HCT116 (cell line): ENCODE measurements at regions not wholly inside any gene's neighbourhood (a gene's known extent, or its start where the extent isn't known, plus 50 kb on each side); places are given as distances from the start of the nearest gene placed in this dataset.

ENCODE experiments used
- ATAC-seq: fragments of 200-7000 bp; cut with Tn5 transposase; 2 replicates; pipeline ENCODE4 v1.9.1; 2020; ENCODE audit warnings: mild to moderate bottlenecking, moderate library complexity
- BruUV-seq: library from RNA; stranded (reverse); fragments of 400-500 nt; replicated peaks from 2 replicates; lab custom pipeline; 2021; lab: Mats Ljungman, UMichigan
- CTCF ChIA-PET: fragments of 300-600 bp; sonication (Branson Sonifier 250); formaldehyde crosslinking; loops from one replicate; lab custom pipeline; 2021; ENCODE audit warnings: antibody characterized with exemption; lab: Charles Lee
- POLR2A ChIA-PET: fragments of 300-600, 350-600 bp; sonication (Branson Sonifier 250); formaldehyde crosslinking; loops from one replicate; lab custom pipeline; 2021; ENCODE audit warnings: antibody characterized with exemption; lab: Charles Lee
- RAD21 ChIA-PET, 2 experiments: fragments of 300-600 bp; sonication (Branson Sonifier 250); formaldehyde crosslinking; loops; one replicate each; lab custom pipeline; 2023; ENCODE audit warnings: low total read pairs in 2 of 2; ENCODE audit not compliant: uncharacterized antibody in 2 of 2, unreplicated experiment in 2 of 2, low non-redundant PET in 1 of 2; lab: Charles Lee
- DNase-seq: peaks from one replicate; pipeline ENCODE4 v3.0.0-alpha.2; 2010; ENCODE audit warnings: low read depth, low spot score
- H2AFZ ChIP-seq: fragments of 200-600 bp; shearing (Covaris generic), sonication (generic); 2 replicates; pipeline ENCODE4 v1.6.1; 2017; ENCODE audit warnings: low read depth, mixed run types, mixed read lengths, antibody characterized with exemption, low read length; ENCODE audit not compliant: poor library complexity, severe bottlenecking
- H3K27ac ChIP-seq: 2 replicates; pipeline ENCODE4 v1.5.1; 2012; ENCODE audit warnings: low read depth, low read length
- H3K27me3 ChIP-seq: fragments of 200-600 bp; sonication (generic); 2 replicates; pipeline ENCODE4 v1.6.1; 2016; ENCODE audit warnings: mixed run types, low read length, mixed read lengths; ENCODE audit not compliant: insufficient read depth
- H3K36me3 ChIP-seq, 2 experiments: fragments of 200-500 bp in 1 of 2; fragments of 200-600 bp in 1 of 2; sonication (Bioruptor generic) in 1 of 2; sonication (generic) in 1 of 2; 2 replicates each; pipeline versions ENCODE4 v1.5.1 to v1.6.1; 2014 to 2016; ENCODE audit warnings: low read length in 2 of 2, inconsistent platforms in 1 of 2, mixed read lengths in 1 of 2, mixed run types in 1 of 2; ENCODE audit not compliant: insufficient read depth in 2 of 2, control insufficient read depth in 1 of 2
- H3K4me1 ChIP-seq, 2 experiments: fragments of 200-600 bp in 1 of 2; sonication (generic) in 1 of 2; 2 replicates each; pipeline versions ENCODE4 v1.5.1 to v1.6.1; 2012 to 2017; ENCODE audit warnings: low read length in 2 of 2, inconsistent platforms in 1 of 2, mild to moderate bottlenecking in 1 of 2, mixed read lengths in 1 of 2, mixed run types in 1 of 2, moderate library complexity in 1 of 2; ENCODE audit not compliant: insufficient read depth in 2 of 2, control insufficient read depth in 1 of 2
- H3K4me2 ChIP-seq: fragments of 200-600 bp; sonication (generic); 2 replicates; pipeline ENCODE4 v1.6.1; 2017; ENCODE audit warnings: mixed run types, low read length, mixed read lengths
- H3K4me3 ChIP-seq, 2 experiments: fragments of 200-600 bp in 1 of 2; sonication (generic) in 1 of 2; replicated peaks in 1 of 2; 2 replicates each; pipeline ENCODE4 v1.5.1; 2011 to 2016; ENCODE audit warnings: low read length in 2 of 2, control low read depth in 1 of 2, low read depth in 1 of 2, mild to moderate bottlenecking in 1 of 2, mixed read lengths in 1 of 2, mixed run types in 1 of 2
- H3K79me2 ChIP-seq: fragments of 200-600 bp; sonication (generic); 2 replicates; pipeline ENCODE4 v1.6.1; 2017; ENCODE audit warnings: mild to moderate bottlenecking, mixed run types, low read length, moderate library complexity, mixed read lengths; ENCODE audit not compliant: insufficient read depth
- H3K9ac ChIP-seq: fragments of 200-600 bp; sonication (generic); 2 replicates; pipeline ENCODE4 v1.6.1; 2016; ENCODE audit warnings: low read length, mixed read lengths
- H3K9me2 ChIP-seq: fragments of 200-600 bp; sonication (generic), shearing (Covaris generic); 2 replicates; pipeline ENCODE4 v1.6.1; 2017; ENCODE audit warnings: mixed run types, mild to moderate bottlenecking, moderate library complexity; ENCODE audit not compliant: insufficient read depth
- H3K9me3 ChIP-seq, 2 experiments: fragments of 200-500 bp in 1 of 2; fragments of 200-600 bp in 1 of 2; sonication (Bioruptor generic) in 1 of 2; sonication (generic) in 1 of 2; 2 replicates each; pipeline ENCODE4 v1.6.1; 2014 to 2017; ENCODE audit warnings: low read length in 2 of 2, mixed read lengths in 2 of 2, inconsistent platforms in 1 of 2, low read depth in 1 of 2, mild to moderate bottlenecking in 1 of 2, mixed run types in 1 of 2, moderate library complexity in 1 of 2; ENCODE audit not compliant: control insufficient read depth in 1 of 2, insufficient read depth in 1 of 2
- H4K20me1 ChIP-seq: fragments of 200-600 bp; sonication (generic), shearing (Covaris generic); 2 replicates; pipeline ENCODE4 v1.6.1; 2017; ENCODE audit warnings: mixed run types, mild to moderate bottlenecking, moderate library complexity; ENCODE audit not compliant: insufficient read depth
- EGR1 ChIP-seq: IDR thresholded peaks from 2 replicates; pipeline ENCODE4 v1.6.1; 2012; ENCODE audit warnings: low read depth
- ELF1 ChIP-seq: IDR thresholded peaks from 2 replicates; pipeline ENCODE4 v1.6.1; 2012; ENCODE audit warnings: low read depth, borderline replicate concordance
- POLR2A ChIP-seq: IDR thresholded peaks from 2 replicates; pipeline ENCODE4 v1.7.0; 2011; ENCODE audit warnings: borderline replicate concordance; ENCODE audit not compliant: insufficient read depth, insufficient read length; ENCODE audit errors: extremely low read depth
- SRF ChIP-seq: IDR thresholded peaks from 2 replicates; pipeline ENCODE4 v1.6.1; 2012; ENCODE audit warnings: low read depth
- ZNF274 ChIP-seq: fragments of 200-500 bp; sonication (Bioruptor generic); IDR thresholded peaks from 2 replicates; pipeline ENCODE4 v1.6.1; 2014; ENCODE audit warnings: mild to moderate bottlenecking, low read depth, low read length, inconsistent platforms
- intact Hi-C: fragments of 100-400 bp; cut with micrococcal nuclease; formaldehyde crosslinking; loops from 2 replicates; pipeline ENCODE4 v1.10.0; 2022
- TF ChIP-seq, protein P1 (sequence below): IDR thresholded peaks from 2 replicates; pipeline ENCODE4 v1.6.1; 2011; ENCODE audit warnings: mild to moderate bottlenecking, low read length, moderate library complexity; ENCODE audit not compliant: insufficient replicate concordance; ENCODE audit errors: extremely low read depth
- TF ChIP-seq, protein P2 (sequence below), 3 experiments: fragments of 200-600 bp in 1 of 3; sonication (generic) in 1 of 3; IDR thresholded peaks in 2 of 3; conservative IDR thresholded peaks in 1 of 3; 2 replicates each; pipeline ENCODE4 v1.5.1; 2012 to 2017; ENCODE audit warnings: low read depth in 2 of 3, low read length in 2 of 3, antibody characterized with exemption in 1 of 3, borderline replicate concordance in 1 of 3, control low read depth in 1 of 3, mild to moderate bottlenecking in 1 of 3, mixed read lengths in 1 of 3, mixed run types in 1 of 3, moderate library complexity in 1 of 3; ENCODE audit not compliant: insufficient read depth in 1 of 3
- TF ChIP-seq, protein P3 (sequence below): IDR thresholded peaks from 2 replicates; pipeline ENCODE4 v1.6.1; 2012; ENCODE audit warnings: low read depth

DNA sequence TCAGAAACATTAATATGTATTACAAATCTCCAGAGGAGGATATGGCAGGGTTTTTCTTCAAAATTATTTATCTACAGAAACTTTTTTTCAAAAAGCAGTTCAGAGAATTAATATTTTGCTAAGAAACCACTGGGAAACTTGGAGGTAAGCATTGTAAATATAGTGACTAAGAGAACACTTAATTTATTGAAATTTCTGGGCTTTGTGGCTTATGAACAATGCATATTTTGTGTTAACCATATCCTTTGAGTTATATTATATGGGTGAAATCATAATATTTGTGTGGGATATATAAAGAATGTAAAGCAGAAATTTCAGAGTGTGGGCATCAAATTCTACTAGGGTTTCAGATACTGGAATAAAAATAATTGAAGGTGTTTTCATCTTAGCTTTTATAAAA is 1059.2 kb downstream of the ZPLD1 start:
- no peak for ATAC-seq
- no peak overlapping the region for H2AFZ ChIP-seq
- no peaks in the 10 kb centered on the region for H3K9me2 ChIP-seq
- no peak overlapping the region for H3K9ac ChIP-seq
- H3K27me3 ChIP-seq: no peaks in the 10 kb centered on the region
- no peaks in the 10 kb centered on the region for H3K36me3 ChIP-seq
- no peak overlapping the region for H3K27ac ChIP-seq
- H3K4me1 ChIP-seq: no peaks in the 10 kb centered on the region
- no peaks in the 10 kb centered on the region for H4K20me1 ChIP-seq
- H3K79me2 ChIP-seq: no peaks in the 10 kb centered on the region
- H3K4me3 ChIP-seq: no peak overlapping the region
- CTCF ChIA-PET: no interaction called here
- DNase-seq: no peak
- RAD21 ChIA-PET: no interaction called here
- no TSS peak for BruUV-seq
- intact Hi-C loops: no loop called here
- H3K9me3 ChIP-seq: no peaks in the 10 kb centered on the region
- H3K4me2 ChIP-seq: no peak overlapping the region
- TF ChIP-seq SRF (no peak), ELF1 (no peak), EGR1 (no peak), ZNF274 (no peak), POLR2A (no peak)
- TF ChIP-seq, protein P1, sequence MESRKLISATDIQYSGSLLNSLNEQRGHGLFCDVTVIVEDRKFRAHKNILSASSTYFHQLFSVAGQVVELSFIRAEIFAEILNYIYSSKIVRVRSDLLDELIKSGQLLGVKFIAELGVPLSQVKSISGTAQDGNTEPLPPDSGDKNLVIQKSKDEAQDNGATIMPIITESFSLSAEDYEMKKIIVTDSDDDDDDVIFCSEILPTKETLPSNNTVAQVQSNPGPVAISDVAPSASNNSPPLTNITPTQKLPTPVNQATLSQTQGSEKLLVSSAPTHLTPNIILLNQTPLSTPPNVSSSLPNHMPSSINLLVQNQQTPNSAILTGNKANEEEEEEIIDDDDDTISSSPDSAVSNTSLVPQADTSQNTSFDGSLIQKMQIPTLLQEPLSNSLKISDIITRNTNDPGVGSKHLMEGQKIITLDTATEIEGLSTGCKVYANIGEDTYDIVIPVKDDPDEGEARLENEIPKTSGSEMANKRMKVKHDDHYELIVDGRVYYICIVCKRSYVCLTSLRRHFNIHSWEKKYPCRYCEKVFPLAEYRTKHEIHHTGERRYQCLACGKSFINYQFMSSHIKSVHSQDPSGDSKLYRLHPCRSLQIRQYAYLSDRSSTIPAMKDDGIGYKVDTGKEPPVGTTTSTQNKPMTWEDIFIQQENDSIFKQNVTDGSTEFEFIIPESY: no peak
- TF ChIP-seq, protein P2, sequence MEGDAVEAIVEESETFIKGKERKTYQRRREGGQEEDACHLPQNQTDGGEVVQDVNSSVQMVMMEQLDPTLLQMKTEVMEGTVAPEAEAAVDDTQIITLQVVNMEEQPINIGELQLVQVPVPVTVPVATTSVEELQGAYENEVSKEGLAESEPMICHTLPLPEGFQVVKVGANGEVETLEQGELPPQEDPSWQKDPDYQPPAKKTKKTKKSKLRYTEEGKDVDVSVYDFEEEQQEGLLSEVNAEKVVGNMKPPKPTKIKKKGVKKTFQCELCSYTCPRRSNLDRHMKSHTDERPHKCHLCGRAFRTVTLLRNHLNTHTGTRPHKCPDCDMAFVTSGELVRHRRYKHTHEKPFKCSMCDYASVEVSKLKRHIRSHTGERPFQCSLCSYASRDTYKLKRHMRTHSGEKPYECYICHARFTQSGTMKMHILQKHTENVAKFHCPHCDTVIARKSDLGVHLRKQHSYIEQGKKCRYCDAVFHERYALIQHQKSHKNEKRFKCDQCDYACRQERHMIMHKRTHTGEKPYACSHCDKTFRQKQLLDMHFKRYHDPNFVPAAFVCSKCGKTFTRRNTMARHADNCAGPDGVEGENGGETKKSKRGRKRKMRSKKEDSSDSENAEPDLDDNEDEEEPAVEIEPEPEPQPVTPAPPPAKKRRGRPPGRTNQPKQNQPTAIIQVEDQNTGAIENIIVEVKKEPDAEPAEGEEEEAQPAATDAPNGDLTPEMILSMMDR (IDR thresholded peaks at IDR 0.05 in 2 of 3, conservative IDR thresholded peaks at IDR 0.05 in 1 of 3; ENCODE audit: borderline replicate concordance in 1 of 3, insufficient read depth in 1 of 3, low read depth in 2 of 3, low read length in 2 of 3): no peak
- TF ChIP-seq, protein P3, sequence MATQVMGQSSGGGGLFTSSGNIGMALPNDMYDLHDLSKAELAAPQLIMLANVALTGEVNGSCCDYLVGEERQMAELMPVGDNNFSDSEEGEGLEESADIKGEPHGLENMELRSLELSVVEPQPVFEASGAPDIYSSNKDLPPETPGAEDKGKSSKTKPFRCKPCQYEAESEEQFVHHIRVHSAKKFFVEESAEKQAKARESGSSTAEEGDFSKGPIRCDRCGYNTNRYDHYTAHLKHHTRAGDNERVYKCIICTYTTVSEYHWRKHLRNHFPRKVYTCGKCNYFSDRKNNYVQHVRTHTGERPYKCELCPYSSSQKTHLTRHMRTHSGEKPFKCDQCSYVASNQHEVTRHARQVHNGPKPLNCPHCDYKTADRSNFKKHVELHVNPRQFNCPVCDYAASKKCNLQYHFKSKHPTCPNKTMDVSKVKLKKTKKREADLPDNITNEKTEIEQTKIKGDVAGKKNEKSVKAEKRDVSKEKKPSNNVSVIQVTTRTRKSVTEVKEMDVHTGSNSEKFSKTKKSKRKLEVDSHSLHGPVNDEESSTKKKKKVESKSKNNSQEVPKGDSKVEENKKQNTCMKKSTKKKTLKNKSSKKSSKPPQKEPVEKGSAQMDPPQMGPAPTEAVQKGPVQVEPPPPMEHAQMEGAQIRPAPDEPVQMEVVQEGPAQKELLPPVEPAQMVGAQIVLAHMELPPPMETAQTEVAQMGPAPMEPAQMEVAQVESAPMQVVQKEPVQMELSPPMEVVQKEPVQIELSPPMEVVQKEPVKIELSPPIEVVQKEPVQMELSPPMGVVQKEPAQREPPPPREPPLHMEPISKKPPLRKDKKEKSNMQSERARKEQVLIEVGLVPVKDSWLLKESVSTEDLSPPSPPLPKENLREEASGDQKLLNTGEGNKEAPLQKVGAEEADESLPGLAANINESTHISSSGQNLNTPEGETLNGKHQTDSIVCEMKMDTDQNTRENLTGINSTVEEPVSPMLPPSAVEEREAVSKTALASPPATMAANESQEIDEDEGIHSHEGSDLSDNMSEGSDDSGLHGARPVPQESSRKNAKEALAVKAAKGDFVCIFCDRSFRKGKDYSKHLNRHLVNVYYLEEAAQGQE: no peak
- POLR2A ChIA-PET: no interaction called here
